ENCODE measurements at regions not wholly inside any gene's neighbourhood (a gene's known extent, or its start where the extent isn't known, plus 50 kb on each side); places are given as distances from the start of the nearest gene placed in this dataset.

GRCh38 chr1:25103164-25103795 is 129.0 kb downstream of the SYF2 start:
- H3K9me3 Mint-ChIP-seq (ENCODE audit: low read depth), result no peaks in the 10 kb centered on the region
- H3K27me3 Mint-ChIP-seq, result no peaks in the 10 kb centered on the region
- H3K36me3 Mint-ChIP-seq, result no peaks in the 10 kb centered on the region
- no peak overlapping the region for H3K27ac Mint-ChIP-seq
- peaks cover 54% of the 10 kb centered on the region for H3K4me1 Mint-ChIP-seq (ENCODE audit: low read depth)
- H3K4me3 Mint-ChIP-seq, result no peak overlapping the region

GRCh38 chr1:25100151-25100833 is 132.0 kb downstream of the SYF2 start:
- peaks cover 71% of the 10 kb centered on the region for H3K4me1 Mint-ChIP-seq (ENCODE audit: low read depth)
- H3K9me3 Mint-ChIP-seq (ENCODE audit: low read depth), result no peaks in the 10 kb centered on the region
- no peaks in the 10 kb centered on the region for H3K27me3 Mint-ChIP-seq
- H3K36me3 Mint-ChIP-seq, result peaks cover 4% of the 10 kb centered on the region
- peak overlapping the region; percentile 54 for H3K4me3 Mint-ChIP-seq
- H3K27ac Mint-ChIP-seq, result peak overlapping the region; percentile 54

- Mint-ChIP-seq H3K4me1 (ENCODE audit: low read depth) (peaks cover 74% of the 10 kb centered on the region), H3K9me3 (ENCODE audit: low read depth) (no peaks in the 10 kb centered on the region), H3K36me3 (peaks cover 4% of the 10 kb centered on the region), H3K27ac (peak overlapping the region; percentile 62), H3K27me3 (no peaks in the 10 kb centered on the region), H3K4me3 (peak overlapping the region; percentile 54)
These were observed 132.9 kb downstream of the SYF2 start for GRCh38 chr1:25099343-25099951.

GRCh38 chr1:25098717-25099116 is 133.6 kb downstream of the SYF2 start:
- Mint-ChIP-seq H3K4me3 (peak overlapping the region; percentile 35), H3K9me3 (ENCODE audit: low read depth) (no peaks in the 10 kb centered on the region), H3K4me1 (ENCODE audit: low read depth) (peaks cover 80% of the 10 kb centered on the region), H3K27ac (peak overlapping the region; percentile 62), H3K36me3 (peaks cover 4% of the 10 kb centered on the region), H3K27me3 (no peaks in the 10 kb centered on the region)

GRCh38 chr1:25096307-25097150 is 135.8 kb downstream of the SYF2 start:
- Mint-ChIP-seq H3K36me3 (peaks cover 4% of the 10 kb centered on the region), H3K4me3 (peak overlapping the region; percentile 41), H3K27me3 (no peaks in the 10 kb centered on the region), H3K4me1 (ENCODE audit: low read depth) (peaks cover 77% of the 10 kb centered on the region), H3K27ac (peak overlapping the region; percentile 83), H3K9me3 (ENCODE audit: low read depth) (no peaks in the 10 kb centered on the region)

DNA sequence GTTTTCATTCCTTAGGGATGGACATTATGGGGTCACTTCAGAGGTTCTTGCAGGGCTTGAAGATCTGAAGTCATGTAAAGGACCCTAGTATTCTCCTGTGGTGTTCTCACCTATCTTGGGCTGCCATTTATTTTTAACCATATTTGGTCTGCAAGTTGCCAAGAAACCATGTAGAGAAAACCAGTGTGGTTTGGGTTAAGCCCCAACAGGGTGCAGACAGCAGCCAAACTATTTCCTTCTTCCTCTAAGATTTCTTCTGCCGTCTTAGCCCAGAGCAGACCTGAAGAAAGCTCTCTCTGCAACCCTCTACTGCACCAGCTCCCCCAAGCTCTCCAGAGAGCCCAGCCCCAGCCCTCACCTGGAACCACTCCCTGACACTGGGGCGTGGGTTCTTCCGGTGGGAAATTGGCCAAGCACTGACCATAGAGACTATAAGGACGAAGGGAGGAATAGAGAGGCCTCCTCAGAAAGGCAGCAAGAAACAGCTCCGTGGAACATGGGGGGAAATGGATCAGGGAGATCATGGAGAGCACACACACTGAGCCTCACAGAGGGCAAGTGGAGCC is 136.6 kb downstream of the SYF2 start:
- H3K27me3 Mint-ChIP-seq, result no peaks in the 10 kb centered on the region
- peak overlapping the region; percentile 59 for H3K4me3 Mint-ChIP-seq
- peaks cover 73% of the 10 kb centered on the region for H3K4me1 Mint-ChIP-seq (ENCODE audit: low read depth)
- H3K36me3 Mint-ChIP-seq, result peaks cover 4% of the 10 kb centered on the region
- H3K9me3 Mint-ChIP-seq (ENCODE audit: low read depth), result no peaks in the 10 kb centered on the region
- peak overlapping the region; percentile 83 for H3K27ac Mint-ChIP-seq

DNA sequence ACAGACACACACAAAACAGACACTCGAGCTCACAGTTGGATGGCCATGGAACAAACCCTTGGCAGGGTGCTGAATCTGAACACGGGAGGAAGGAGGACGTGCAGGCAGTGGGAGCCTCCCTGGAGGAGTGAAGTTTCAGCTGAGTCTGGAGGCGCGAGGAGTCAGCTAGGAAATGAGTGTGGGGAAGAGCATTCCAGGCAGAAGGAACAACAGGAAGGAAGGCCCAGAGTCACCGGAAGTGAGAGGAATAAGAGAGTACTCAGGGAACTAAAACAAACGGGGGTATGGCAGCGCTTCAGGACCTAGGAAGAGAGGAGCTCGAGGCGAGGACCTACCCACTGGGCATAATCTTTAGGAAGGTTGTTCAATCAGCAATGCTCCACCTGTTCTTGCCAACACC is 137.3 kb downstream of the SYF2 start:
- Mint-ChIP-seq H3K27ac (peak overlapping the region; percentile 25), H3K4me3 (peak overlapping the region; percentile 8), H3K4me1 (ENCODE audit: low read depth) (peaks cover 66% of the 10 kb centered on the region), H3K36me3 (peaks cover 4% of the 10 kb centered on the region), H3K27me3 (no peaks in the 10 kb centered on the region), H3K9me3 (ENCODE audit: low read depth) (no peaks in the 10 kb centered on the region)

- no peak overlapping the region for H3K27ac Mint-ChIP-seq
- H3K36me3 Mint-ChIP-seq, result peaks cover 4% of the 10 kb centered on the region
- H3K4me3 Mint-ChIP-seq, result no peak overlapping the region
- H3K27me3 Mint-ChIP-seq, result no peaks in the 10 kb centered on the region
- no peaks in the 10 kb centered on the region for H3K9me3 Mint-ChIP-seq (ENCODE audit: low read depth)
- peaks cover 58% of the 10 kb centered on the region for H3K4me1 Mint-ChIP-seq (ENCODE audit: low read depth)
These were observed 138.1 kb downstream of the SYF2 start for GRCh38 chr1:25094229-25094628.

DNA sequence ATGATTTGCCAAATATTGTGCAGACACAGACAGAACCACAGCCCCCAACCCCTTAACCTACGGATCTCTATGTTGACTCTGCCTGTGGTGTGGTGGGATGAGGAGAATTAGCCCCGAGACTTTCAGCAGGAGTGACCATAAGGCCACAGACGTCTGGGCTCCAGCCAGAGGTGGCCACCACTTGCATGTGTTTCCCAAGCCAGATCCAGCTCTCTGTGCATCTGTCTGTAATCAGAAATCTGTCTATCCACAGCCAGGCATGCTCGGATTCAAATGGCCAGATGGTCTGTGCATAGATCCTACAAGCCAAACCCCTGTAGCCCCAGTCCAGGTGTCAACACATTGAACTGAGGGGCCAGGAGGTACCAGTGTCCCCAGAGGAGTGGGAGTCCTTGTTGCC is 140.6 kb downstream of the SYF2 start:
- peaks cover under 1% of the 10 kb centered on the region for H3K36me3 Mint-ChIP-seq
- no peaks in the 10 kb centered on the region for H3K9me3 Mint-ChIP-seq (ENCODE audit: low read depth)
- H3K4me3 Mint-ChIP-seq, result no peak overlapping the region
- peaks cover 39% of the 10 kb centered on the region for H3K4me1 Mint-ChIP-seq (ENCODE audit: low read depth)
- H3K27me3 Mint-ChIP-seq, result no peaks in the 10 kb centered on the region
- H3K27ac Mint-ChIP-seq, result no peak overlapping the region

DNA sequence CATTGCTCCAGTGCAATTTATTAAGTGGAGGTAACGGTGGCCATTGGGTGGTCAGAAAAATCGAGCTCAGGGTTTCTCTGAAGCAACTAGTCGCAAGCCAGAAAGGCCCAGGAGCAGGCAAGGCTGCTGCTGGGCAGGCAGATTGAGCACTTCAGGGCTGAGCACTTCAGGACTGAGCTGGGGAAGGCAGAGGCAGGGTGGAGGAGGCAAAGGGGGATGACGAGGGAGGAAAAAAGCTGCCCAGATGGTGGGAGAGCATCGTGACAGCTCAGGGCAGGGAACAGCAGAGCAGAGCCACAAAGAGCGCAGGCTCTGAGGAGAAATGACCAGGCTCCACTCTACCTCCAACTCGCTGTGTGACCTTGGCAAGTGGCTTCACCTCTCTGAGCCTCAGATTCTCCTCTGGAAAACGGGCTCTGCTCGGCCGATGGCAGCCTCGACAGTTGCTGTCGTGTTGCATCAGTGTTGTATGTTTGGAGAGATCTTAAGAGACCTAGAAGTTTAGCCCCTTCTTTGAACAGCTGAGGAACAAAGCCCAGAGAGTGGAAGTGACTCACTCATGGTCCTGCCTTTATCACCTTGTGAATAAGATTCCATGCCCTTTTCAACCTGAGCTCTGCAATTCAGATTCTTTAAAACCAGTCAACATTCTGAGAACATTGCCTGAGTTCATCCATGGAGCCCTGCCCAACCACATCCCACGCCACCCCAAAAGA is 141.4 kb downstream of the SYF2 start:
- H3K27ac Mint-ChIP-seq, result no peak overlapping the region
- no peaks in the 10 kb centered on the region for H3K27me3 Mint-ChIP-seq
- no peaks in the 10 kb centered on the region for H3K36me3 Mint-ChIP-seq
- no peak overlapping the region for H3K4me3 Mint-ChIP-seq
- H3K9me3 Mint-ChIP-seq (ENCODE audit: low read depth), result no peaks in the 10 kb centered on the region
- peaks cover 31% of the 10 kb centered on the region for H3K4me1 Mint-ChIP-seq (ENCODE audit: low read depth)

DNA sequence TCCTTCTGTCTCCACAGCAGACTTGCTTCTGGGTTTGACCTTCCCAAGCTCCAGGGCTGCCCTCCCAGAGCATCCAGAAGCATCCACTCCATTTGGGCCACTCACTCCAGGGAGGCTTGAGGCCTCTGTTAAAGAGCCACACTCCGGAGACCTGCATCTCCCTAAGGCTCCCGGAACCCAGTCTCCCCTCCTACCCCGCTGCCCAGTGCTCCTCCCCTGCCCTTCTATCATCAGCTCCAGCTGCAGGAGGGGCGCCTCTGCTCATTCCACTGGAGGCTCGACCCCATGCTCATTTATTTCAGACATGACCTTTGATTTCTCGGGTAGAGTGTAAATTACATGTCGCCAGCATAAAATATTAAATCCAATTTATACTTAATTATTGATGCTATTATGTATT is 142.5 kb downstream of the SYF2 start:
- H3K27me3 Mint-ChIP-seq, result no peaks in the 10 kb centered on the region
- H3K4me3 Mint-ChIP-seq, result no peak overlapping the region
- no peak overlapping the region for H3K27ac Mint-ChIP-seq
- H3K4me1 Mint-ChIP-seq (ENCODE audit: low read depth), result peaks cover 20% of the 10 kb centered on the region
- H3K36me3 Mint-ChIP-seq, result no peaks in the 10 kb centered on the region
- no peaks in the 10 kb centered on the region for H3K9me3 Mint-ChIP-seq (ENCODE audit: low read depth)

DNA sequence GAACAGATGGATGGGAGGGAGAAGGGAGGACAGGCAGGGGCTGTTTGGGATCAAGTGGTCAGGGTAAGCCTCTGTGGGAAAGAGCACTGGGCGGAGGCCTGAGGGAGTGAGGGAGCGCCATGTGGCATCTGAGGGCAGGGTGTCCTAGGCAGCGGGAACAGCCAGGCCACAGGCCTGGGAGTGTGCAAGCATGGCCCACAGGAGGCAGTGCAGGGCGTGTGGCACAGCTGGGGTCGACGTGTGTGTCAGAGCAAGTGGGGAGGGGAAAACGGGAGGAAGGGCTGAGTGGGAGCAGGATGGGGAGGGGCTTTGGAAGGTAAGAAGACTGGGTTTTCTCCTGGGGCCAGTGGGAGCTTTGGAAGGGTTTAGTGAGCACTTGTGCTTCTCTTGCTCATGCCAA is 143.4 kb downstream of the SYF2 start:
- no peaks in the 10 kb centered on the region for H3K9me3 Mint-ChIP-seq (ENCODE audit: low read depth)
- H3K27me3 Mint-ChIP-seq, result no peaks in the 10 kb centered on the region
- H3K27ac Mint-ChIP-seq, result no peak overlapping the region
- no peaks in the 10 kb centered on the region for H3K36me3 Mint-ChIP-seq
- H3K4me1 Mint-ChIP-seq (ENCODE audit: low read depth), result peaks cover 13% of the 10 kb centered on the region
- no peak overlapping the region for H3K4me3 Mint-ChIP-seq

GRCh38 chr1:25088180-25088701 is 144.1 kb downstream of the SYF2 start:
- Mint-ChIP-seq H3K36me3 (no peaks in the 10 kb centered on the region), H3K27ac (no peak overlapping the region), H3K9me3 (ENCODE audit: low read depth) (no peaks in the 10 kb centered on the region), H3K4me3 (no peak overlapping the region), H3K4me1 (ENCODE audit: low read depth) (peaks cover 10% of the 10 kb centered on the region), H3K27me3 (no peaks in the 10 kb centered on the region)

- no peaks in the 10 kb centered on the region for H3K27me3 Mint-ChIP-seq
- H3K9me3 Mint-ChIP-seq (ENCODE audit: low read depth), result no peaks in the 10 kb centered on the region
- no peak overlapping the region for H3K4me3 Mint-ChIP-seq
- H3K36me3 Mint-ChIP-seq, result no peaks in the 10 kb centered on the region
- H3K27ac Mint-ChIP-seq, result no peak overlapping the region
- H3K4me1 Mint-ChIP-seq (ENCODE audit: low read depth), result peaks cover 8% of the 10 kb centered on the region
These were observed 145.7 kb downstream of the SYF2 start for GRCh38 chr1:25086518-25087079.

All from activated naive CD8-positive, alpha-beta T cell (primary cell).